WERI-Rb-1 (cell line): ENCODE measurements at regions not wholly inside any gene's neighbourhood (a gene's known extent, or its start where the extent isn't known, plus 50 kb on each side); places are given as distances from the start of the nearest gene placed in this dataset.
"Not testable (repeated sequence)": the region's sequence is repeated elsewhere in the genome, so short reads cannot be mapped to it uniquely, and the experiment has no call there.

Source experiments
- DNase-seq: peaks from one replicate; pipeline ENCODE4 v3.0.0-alpha.2; 2020
- H3K27ac ChIP-seq: fragments of 250-450 bp; sonication (Bioruptor Pico); 2 replicates; pipeline ENCODE4 v1.5.1; 2020; ENCODE audit warnings: mild to moderate bottlenecking, moderate library complexity
- H3K27me3 ChIP-seq: fragments of 250-450 bp; sonication (Bioruptor Pico); 2 replicates; pipeline ENCODE4 v1.5.1; 2021; ENCODE audit warnings: mild to moderate bottlenecking, low read depth, moderate library complexity; ENCODE audit not compliant: insufficient read depth, severe bottlenecking
- H3K36me3 ChIP-seq: fragments of 250-450 bp; sonication (Bioruptor Pico); 2 replicates; pipeline ENCODE4 v1.5.1; 2020; ENCODE audit warnings: mild to moderate bottlenecking, moderate library complexity
- H3K4me3 ChIP-seq: 2 replicates; pipeline ENCODE4 v1.5.1; 2011; ENCODE audit warnings: low read depth, mild to moderate bottlenecking, control low read depth, low read length
- H3K9me3 ChIP-seq: fragments of 250-450 bp; sonication (Bioruptor Pico); 2 replicates; pipeline ENCODE4 v1.5.1; 2021; ENCODE audit warnings: mild to moderate bottlenecking, moderate library complexity; ENCODE audit not compliant: severe bottlenecking
- CTCF ChIP-seq: IDR thresholded peaks from 2 replicates; pipeline ENCODE4 v1.5.1; 2011; ENCODE audit warnings: low read depth, mild to moderate bottlenecking, control low read depth, inconsistent platforms, low read length

GRCh38 chr13:87331178-87331577, 340.0 kb upstream of the SLITRK5 start:
- no peak for TF ChIP-seq CTCF

GRCh38 chr13:87333599-87333998, 337.6 kb upstream of the SLITRK5 start:
- no peaks in the 10 kb centered on the region for H3K36me3 ChIP-seq
- no peak for TF ChIP-seq CTCF
- no peak overlapping the region for H3K27ac ChIP-seq
- H3K4me3 ChIP-seq = no peak overlapping the region
- no peak for DNase-seq
- H3K27me3 ChIP-seq = no peaks in the 10 kb centered on the region
- peaks cover 4% of the 10 kb centered on the region for H3K9me3 ChIP-seq

More at GRCh38 chr13:87331178-87331577, 340.0 kb upstream of the SLITRK5 start:
- no peak overlapping the region for H3K4me3 ChIP-seq
- DNase-seq = no peak
- H3K36me3 ChIP-seq = no peaks in the 10 kb centered on the region
- H3K27me3 ChIP-seq = no peaks in the 10 kb centered on the region
- H3K9me3 ChIP-seq = peaks cover 6% of the 10 kb centered on the region
- H3K27ac ChIP-seq = no peak overlapping the region

GRCh38 chr13:87334176-87334575, 337.0 kb upstream of the SLITRK5 start:
- Histone ChIP-seq H3K27me3 (no peaks in the 10 kb centered on the region), H3K4me3 (no peak overlapping the region), H3K36me3 (no peaks in the 10 kb centered on the region), H3K27ac (no peak overlapping the region), H3K9me3 (peaks cover 4% of the 10 kb centered on the region)
- DNase-seq = no peak
- no peak for TF ChIP-seq CTCF

- not testable (repeated sequence) for H3K4me3 ChIP-seq, H3K27me3 ChIP-seq, DNase-seq
These were observed 334.8 kb upstream of the SLITRK5 start for GRCh38 chr13:87336346-87336889.

GRCh38 chr13:87344176-87344575, 327.0 kb upstream of the SLITRK5 start:
- Histone ChIP-seq H3K36me3 (no peaks in the 10 kb centered on the region), H3K27me3 (no peaks in the 10 kb centered on the region), H3K27ac (no peak overlapping the region), H3K4me3 (no peak overlapping the region), H3K9me3 (no peaks in the 10 kb centered on the region)
- DNase-seq = no peak
- TF ChIP-seq CTCF = no peak

More at GRCh38 chr13:87336346-87336889, 334.8 kb upstream of the SLITRK5 start:
- not testable (repeated sequence) for H3K27ac ChIP-seq, H3K9me3 ChIP-seq, H3K36me3 ChIP-seq

GRCh38 chr13:87355451-87355850, 315.7 kb upstream of the SLITRK5 start:
- TF ChIP-seq CTCF = no peak
- H3K4me3 ChIP-seq = no peak overlapping the region
- H3K9me3 ChIP-seq = no peaks in the 10 kb centered on the region
- no peaks in the 10 kb centered on the region for H3K27me3 ChIP-seq
- H3K27ac ChIP-seq = no peak overlapping the region
- DNase-seq = no peak
- H3K36me3 ChIP-seq = no peaks in the 10 kb centered on the region
